ENCODE measurements at regions not wholly inside any gene's neighbourhood (a gene's known extent, or its start where the extent isn't known, plus 50 kb on each side); places are given as distances from the start of the nearest gene placed in this dataset.

DNA sequence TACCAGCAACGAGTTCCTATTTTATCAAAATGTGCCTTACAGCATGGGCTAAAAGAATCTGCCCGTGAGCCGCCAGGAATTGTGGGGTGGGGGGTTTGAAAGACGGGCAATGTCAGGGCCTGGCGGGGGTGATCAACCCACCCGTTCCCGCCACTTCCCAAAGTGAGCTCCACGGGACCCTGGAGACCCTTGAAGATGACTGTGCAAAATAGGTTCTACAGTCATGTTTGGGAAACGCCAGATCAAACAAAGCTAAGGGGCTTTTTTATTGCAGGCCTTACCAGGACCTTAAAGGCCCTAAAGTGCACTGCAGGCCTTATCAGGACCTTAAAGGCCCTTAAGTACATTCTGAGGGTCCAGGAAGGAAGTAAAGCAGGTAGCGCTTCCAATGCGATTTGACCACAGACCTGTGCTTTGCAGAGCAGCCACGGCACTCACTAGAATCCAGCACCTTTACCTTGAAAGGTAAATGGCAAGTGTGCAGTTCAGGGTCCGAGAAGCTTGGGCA lies 404.1 kb downstream of the SHANK2 start:
- FAIRE-seq, result no peak

GRCh38 chr11:70849031-70849430 lies 403.3 kb downstream of the SHANK2 start:
- FAIRE-seq, result no peak
- DNase-seq (ENCODE audit: low spot score in 2 of 2), result no peak

More for the DNA sequence above, 404.1 kb downstream of the SHANK2 start:
- DNase-seq (ENCODE audit: low spot score in 2 of 2), result no peak

DNA sequence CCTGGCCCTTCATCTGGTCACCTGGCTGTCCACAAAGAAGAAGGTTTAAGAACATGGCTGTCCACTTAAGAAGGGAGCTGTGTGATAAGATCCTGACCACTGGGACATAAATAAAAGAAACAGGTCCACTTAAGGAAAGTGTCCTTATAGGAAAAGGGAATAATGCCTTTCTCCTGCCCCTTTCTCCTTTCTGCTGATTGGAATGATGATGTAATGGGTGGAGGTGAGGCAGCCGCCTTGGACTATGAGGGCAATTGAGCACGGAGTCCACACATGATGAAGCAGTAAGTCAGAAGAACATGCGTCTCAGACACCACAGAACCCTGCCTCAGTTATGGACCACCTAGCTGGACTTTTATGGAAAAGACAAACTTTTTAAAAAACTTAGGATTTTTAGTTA lies 401.1 kb downstream of the SHANK2 start:
- FAIRE-seq (no peak), DNase-seq (ENCODE audit: low spot score in 2 of 2) (no peak)

DNA sequence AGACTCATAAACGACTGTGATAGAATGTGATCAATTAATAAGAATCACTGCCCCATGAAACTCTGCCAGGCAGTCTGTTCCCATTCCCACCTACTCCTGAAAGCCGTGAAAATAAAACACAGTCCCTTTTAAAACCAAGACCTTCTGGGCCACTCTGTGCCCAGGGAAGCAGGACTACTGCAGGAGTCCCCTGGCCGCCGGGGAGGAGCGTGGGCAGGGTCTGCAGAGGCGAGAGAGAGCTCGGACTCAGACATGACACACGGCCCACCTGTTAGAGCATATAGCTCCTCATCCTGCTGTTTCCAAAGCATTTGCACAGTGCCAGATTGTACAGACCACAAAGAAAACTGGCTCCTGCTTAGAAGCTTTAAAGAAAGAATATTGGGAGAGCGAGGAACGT lies 400.5 kb downstream of the SHANK2 start:
- FAIRE-seq (no peak), DNase-seq (ENCODE audit: low spot score in 2 of 2) (no peak)

GRCh38 chr11:70853068-70853769 lies 399.2 kb downstream of the SHANK2 start:
- FAIRE-seq (no peak), DNase-seq (ENCODE audit: low spot score in 2 of 2) (no peak)

DNA sequence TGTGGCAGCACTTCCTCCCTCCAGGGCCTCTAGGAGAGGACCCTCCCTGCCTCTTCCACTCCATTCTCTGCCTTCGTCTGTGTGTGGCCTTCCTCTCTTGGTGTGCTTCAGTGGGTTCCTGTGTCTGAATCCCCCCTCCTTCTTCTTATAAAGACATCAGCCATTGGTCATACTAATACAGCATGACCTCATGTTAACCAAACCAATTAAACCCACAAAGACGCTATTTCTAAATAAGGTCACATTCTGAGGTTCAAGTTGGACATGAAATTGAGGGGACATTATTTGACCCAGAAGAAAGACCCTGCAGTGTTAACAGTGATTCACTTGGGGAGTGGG lies 398.6 kb downstream of the SHANK2 start:
- no peak for FAIRE-seq

GRCh38 chr11:70854201-70854600 lies 398.2 kb downstream of the SHANK2 start:
- DNase-seq (ENCODE audit: low spot score in 2 of 2) (no peak), FAIRE-seq (no peak)

More for the DNA sequence above, 398.6 kb downstream of the SHANK2 start:
- no peak for DNase-seq (ENCODE audit: low spot score in 2 of 2)

DNA sequence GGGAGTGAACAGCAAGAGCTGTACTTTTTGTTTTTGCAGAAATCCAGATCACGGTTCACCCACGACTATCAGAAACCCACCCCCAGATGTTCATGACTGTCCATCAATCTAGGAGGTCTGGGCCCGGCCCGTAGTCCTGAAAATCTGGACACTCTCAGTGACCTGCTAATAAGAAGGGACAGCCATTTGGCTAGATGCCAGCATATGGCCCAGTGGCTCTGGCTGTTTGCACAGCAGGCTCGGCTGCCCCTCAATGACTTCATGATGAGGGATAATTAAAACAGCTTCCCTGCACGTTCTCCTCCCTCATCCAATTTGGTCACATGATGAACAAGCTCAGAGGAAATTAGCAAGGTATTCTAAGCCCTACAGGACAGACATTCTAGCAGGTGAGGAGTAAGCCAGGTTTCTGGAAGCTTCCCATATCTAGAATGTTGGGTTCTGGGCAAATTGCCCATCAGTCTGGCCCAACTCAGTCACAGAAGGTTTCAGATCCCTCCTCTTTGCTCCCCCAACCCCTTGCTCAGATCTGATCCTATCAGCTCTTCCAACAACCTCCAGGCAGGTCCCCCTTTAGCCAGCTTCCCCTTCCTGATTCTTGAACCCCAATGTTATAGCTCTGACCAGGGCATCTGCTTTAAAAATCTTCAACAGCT lies 397.3 kb downstream of the SHANK2 start:
- FAIRE-seq (no peak), DNase-seq (ENCODE audit: low spot score in 2 of 2) (no peak)

- DNase-seq (ENCODE audit: low spot score in 2 of 2) (no peak), FAIRE-seq (no peak)
These were observed 394.5 kb downstream of the SHANK2 start for GRCh38 chr11:70857894-70858293.

- DNase-seq (ENCODE audit: low spot score in 2 of 2), result no peak
- no peak for FAIRE-seq
These were observed 393.2 kb downstream of the SHANK2 start for GRCh38 chr11:70859180-70859579.

DNA sequence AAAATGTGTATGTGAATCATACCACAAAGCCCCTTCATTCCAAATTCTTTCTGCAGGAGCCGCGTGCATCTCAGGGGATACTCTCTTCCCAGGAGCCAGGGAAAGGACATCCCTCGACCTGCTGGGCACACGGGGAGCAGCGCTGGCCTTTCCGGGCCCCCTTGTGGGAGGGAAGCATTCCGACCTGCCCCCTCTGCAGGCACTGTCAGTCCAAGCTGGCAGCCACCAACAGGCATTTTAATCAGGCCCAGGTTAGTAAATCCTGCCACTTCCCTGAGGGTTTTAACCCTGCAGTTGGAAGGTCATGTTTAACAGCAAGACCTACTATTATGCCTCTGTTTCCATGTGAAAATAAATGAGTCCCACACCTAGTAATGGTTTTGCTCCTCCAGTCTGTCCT lies 391.5 kb downstream of the SHANK2 start:
- FAIRE-seq, result no peak
- DNase-seq (ENCODE audit: low spot score in 2 of 2), result no peak

- no peak for DNase-seq (ENCODE audit: low spot score in 2 of 2)
- FAIRE-seq, result no peak
These were observed 390.8 kb downstream of the SHANK2 start for GRCh38 chr11:70861559-70861958.

GRCh38 chr11:70862093-70862492 lies 390.3 kb downstream of the SHANK2 start:
- no peak for DNase-seq (ENCODE audit: low spot score in 2 of 2)
- FAIRE-seq, result no peak

DNA sequence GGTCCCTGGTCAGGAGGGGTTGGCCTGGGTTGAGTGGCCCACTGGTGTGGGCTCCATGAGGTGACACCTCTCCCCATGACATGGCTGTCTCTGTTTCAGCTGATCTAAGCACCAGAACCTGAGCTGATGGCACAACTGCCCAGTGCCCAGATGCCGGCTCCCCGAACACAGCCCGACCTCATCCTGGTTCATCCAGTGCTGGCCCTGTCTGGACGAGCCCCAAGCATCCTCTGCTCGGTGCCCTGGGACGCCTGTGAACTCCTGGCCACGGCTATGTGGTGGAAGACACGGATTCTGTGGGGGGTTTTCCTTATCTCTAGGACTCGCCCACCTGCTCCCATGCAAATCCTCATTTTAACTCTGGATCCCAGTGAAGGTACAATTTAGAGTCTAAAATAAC lies 389.2 kb downstream of the SHANK2 start:
- no peak for DNase-seq (ENCODE audit: low spot score in 2 of 2)
- FAIRE-seq, result no peak

GRCh38 chr11:70863993-70864392 lies 388.4 kb downstream of the SHANK2 start:
- FAIRE-seq (no peak), DNase-seq (ENCODE audit: low spot score in 2 of 2) (no peak)

DNA sequence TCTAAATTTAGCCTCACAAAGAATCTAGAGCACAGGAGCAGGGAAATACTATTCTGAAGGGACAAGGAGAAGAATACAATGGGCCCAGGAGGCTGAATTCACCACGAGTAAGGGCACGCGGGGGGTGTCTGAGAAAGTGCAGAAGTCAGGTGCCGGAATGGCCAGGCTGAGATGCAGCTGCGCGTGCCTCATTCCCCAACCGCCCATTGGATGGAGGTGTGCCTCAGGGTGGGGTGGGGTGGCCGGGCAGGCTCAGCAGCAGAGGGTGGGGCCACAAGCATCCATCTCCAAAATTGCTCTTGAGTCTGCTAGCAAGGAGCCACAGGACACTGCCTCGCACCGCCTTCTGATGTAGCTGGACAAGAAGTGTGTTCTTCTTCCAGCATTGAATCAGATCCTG lies 387.0 kb downstream of the SHANK2 start:
- FAIRE-seq (no peak), DNase-seq (ENCODE audit: low spot score in 2 of 2) (no peak)

- no peak for DNase-seq (ENCODE audit: low spot score in 2 of 2)
- no peak for FAIRE-seq
These were observed 385.5 kb downstream of the SHANK2 start for GRCh38 chr11:70866834-70867233.

DNA sequence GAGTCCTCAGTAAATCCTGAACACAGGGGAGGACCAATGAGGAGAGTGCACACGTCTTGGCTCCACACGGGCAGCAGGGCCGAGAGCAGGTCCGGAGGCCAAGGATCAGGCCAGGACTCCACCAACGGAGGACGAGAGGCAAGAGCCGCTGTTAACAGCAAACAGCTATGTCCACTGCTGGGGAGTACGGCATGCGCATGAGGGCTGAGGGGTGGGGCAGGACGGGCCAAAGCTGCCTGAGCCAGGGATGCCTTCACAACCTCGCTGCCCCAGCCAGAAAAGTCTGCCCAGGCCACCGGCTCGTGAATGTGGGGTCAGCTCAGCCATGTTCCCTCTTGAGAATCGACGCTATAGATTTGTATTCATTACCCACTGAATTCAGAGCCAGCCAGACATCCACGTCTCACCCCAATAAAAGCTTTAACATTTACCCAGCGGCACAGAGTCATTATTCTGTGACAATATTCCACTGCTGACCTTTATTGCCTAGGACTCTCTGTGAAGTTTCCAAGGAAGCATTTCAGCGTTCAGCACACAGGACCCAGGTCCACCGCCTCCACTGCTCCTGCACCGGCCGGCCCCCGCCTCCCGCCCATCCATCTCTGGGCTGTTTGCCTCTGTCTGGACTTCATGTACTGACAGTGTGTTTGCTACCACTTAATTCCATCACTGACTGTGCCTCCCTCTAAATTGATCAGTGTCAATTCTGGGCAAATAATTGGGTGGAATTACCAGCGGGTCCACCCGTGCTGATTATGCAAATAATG lies 384.9 kb downstream of the SHANK2 start:
- DNase-seq (ENCODE audit: low spot score in 2 of 2), result no peak
- FAIRE-seq, result no peak

DNA sequence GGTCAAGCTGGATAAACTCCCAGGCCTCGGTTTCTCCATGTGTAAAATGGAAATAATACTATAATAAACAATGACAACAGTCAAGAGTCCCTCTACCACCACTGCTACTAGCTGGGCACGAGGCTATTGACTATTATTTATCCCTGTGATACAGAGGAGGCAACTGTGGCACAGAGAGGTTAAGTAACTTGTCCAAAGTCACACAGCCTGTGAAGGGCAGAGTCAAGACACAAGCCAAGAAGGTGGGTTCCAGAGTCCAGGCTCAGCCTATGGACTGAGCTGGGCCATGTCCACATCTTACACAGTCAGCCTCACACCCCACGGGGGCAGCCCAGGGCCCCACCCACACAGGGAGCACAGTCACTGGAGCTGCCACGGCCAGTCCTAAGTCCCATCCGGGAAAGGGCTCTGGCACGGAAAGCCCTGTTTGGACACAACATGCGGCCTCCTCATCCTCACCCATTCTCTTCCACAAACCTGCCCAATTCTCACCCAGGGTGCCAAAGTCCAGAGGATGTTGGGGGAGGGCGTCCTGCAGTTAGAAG lies 384.0 kb downstream of the SHANK2 start:
- FAIRE-seq (no peak), DNase-seq (ENCODE audit: low spot score in 2 of 2) (no peak)

GRCh38 chr11:70869054-70869453 lies 383.3 kb downstream of the SHANK2 start:
- DNase-seq (ENCODE audit: low spot score in 2 of 2), result no peak
- FAIRE-seq, result no peak

GRCh38 chr11:70871881-70872280 lies 380.5 kb downstream of the SHANK2 start:
- FAIRE-seq (no peak), DNase-seq (ENCODE audit: low spot score in 2 of 2) (no peak)
